Keratinocyte (primary cell): ENCODE measurements at regions not wholly inside any gene's neighbourhood (a gene's known extent, or its start where the extent isn't known, plus 50 kb on each side); places are given as distances from the start of the nearest gene placed in this dataset.

ENCODE experiments used
- DNase-seq: peaks from one replicate; pipeline ENCODE4 v3.0.0-alpha.2; 2011; ENCODE audit warnings: low read depth, missing footprints, low spot score
- FAIRE-seq: peaks from 2 replicates; lab custom pipeline; 2011; peaks lifted over from hg19 to GRCh38; lab: Jason Lieb, UNC
- H2AFZ ChIP-seq: 2 replicates; pipeline ENCODE4 v1.6.0; 2012; ENCODE audit warnings: low read length, control low read depth, inconsistent platforms; ENCODE audit not compliant: control insufficient read depth
- H3K27ac ChIP-seq: 2 replicates; pipeline ENCODE4 v1.5.1; 2011; ENCODE audit warnings: low read length; ENCODE audit not compliant: control insufficient read depth, insufficient read depth
- H3K27me3 ChIP-seq: 3 replicates; pipeline ENCODE4 v1.6.0; 2011; ENCODE audit warnings: low read length; ENCODE audit not compliant: control insufficient read depth, insufficient read depth; ENCODE audit errors: extremely low read depth
- H3K36me3 ChIP-seq, 2 experiments: 2 replicates in 1 of 2; 3 replicates in 1 of 2; pipeline ENCODE4 v1.5.1; 2011; ENCODE audit warnings: low read length in 2 of 2, mild to moderate bottlenecking in 1 of 2; ENCODE audit not compliant: control insufficient read depth in 2 of 2, insufficient read depth in 2 of 2; ENCODE audit errors: extremely low read depth in 1 of 2
- H3K4me1 ChIP-seq: 3 replicates; pipeline ENCODE4 v1.5.1; 2011; ENCODE audit warnings: low read length; ENCODE audit not compliant: control insufficient read depth, insufficient read depth; ENCODE audit errors: extremely low read depth
- H3K4me2 ChIP-seq: 3 replicates; pipeline ENCODE4 v1.6.0; 2011; ENCODE audit warnings: low read depth, low read length; ENCODE audit not compliant: control insufficient read depth, insufficient read depth; ENCODE audit errors: extremely low read depth
- H3K4me3 ChIP-seq, 3 experiments: fragments of 200-600 bp in 1 of 3; sonication (generic) in 1 of 3; 2 replicates in 2 of 3; 3 replicates in 1 of 3; pipeline ENCODE4 v1.5.1; 2011 to 2016; ENCODE audit warnings: low read length in 3 of 3, mild to moderate bottlenecking in 3 of 3, control low read depth in 2 of 3, inconsistent platforms in 1 of 3, low read depth in 1 of 3, mixed read lengths in 1 of 3, mixed run types in 1 of 3, moderate library complexity in 1 of 3; ENCODE audit not compliant: control insufficient read depth in 2 of 3, insufficient read depth in 2 of 3; ENCODE audit errors: extremely low read depth in 1 of 3
- H3K79me2 ChIP-seq: 2 replicates; pipeline ENCODE4 v1.6.0; 2012; ENCODE audit warnings: low read length; ENCODE audit not compliant: control insufficient read depth, insufficient read depth
- H3K9ac ChIP-seq: 3 replicates; pipeline ENCODE4 v1.6.0; 2011; ENCODE audit warnings: low read length; ENCODE audit not compliant: control insufficient read depth, insufficient read depth; ENCODE audit errors: extremely low read depth
- H3K9me1 ChIP-seq: 3 replicates; pipeline ENCODE4 v1.6.0; 2011; ENCODE audit warnings: low read length; ENCODE audit not compliant: control insufficient read depth, insufficient read depth; ENCODE audit errors: extremely low read depth
- H3K9me3 ChIP-seq: 2 replicates; pipeline ENCODE4 v1.5.1; 2012; ENCODE audit warnings: low read depth, low read length; ENCODE audit not compliant: control insufficient read depth
- H4K20me1 ChIP-seq: 3 replicates; pipeline ENCODE4 v1.6.0; 2011; ENCODE audit warnings: low read length; ENCODE audit not compliant: control insufficient read depth, insufficient read depth; ENCODE audit errors: extremely low read depth
- EZH2 ChIP-seq: IDR thresholded peaks from one replicate; pipeline ENCODE4 v1.6.1; 2012; ENCODE audit warnings: inconsistent platforms, mild to moderate bottlenecking, low read length, moderate library complexity
- dilution Hi-C: fragments of 300-500 bp; cut with MboI; formaldehyde crosslinking; loops from one replicate; pipeline ENCODE4 v1.7.0; 2020; ENCODE audit warnings: low sequenced_read_pairs; ENCODE audit not compliant: extremely low pct_ligation_motif_present
- TF ChIP-seq, protein P1 (sequence below), 3 experiments: IDR thresholded peaks in 1 of 3; conservative IDR thresholded peaks in 1 of 3; optimal IDR thresholded peaks in 1 of 3; 2 replicates in 2 of 3; 3 replicates in 1 of 3; pipeline versions ENCODE3 to v1.5.1; 2011; ENCODE audit warnings: low read length in 3 of 3, mild to moderate bottlenecking in 3 of 3, moderate library complexity in 2 of 3, control low read depth in 1 of 3, inconsistent platforms in 1 of 3; ENCODE audit not compliant: insufficient read depth in 2 of 3; ENCODE audit errors: extremely low read depth in 1 of 3

DNA sequence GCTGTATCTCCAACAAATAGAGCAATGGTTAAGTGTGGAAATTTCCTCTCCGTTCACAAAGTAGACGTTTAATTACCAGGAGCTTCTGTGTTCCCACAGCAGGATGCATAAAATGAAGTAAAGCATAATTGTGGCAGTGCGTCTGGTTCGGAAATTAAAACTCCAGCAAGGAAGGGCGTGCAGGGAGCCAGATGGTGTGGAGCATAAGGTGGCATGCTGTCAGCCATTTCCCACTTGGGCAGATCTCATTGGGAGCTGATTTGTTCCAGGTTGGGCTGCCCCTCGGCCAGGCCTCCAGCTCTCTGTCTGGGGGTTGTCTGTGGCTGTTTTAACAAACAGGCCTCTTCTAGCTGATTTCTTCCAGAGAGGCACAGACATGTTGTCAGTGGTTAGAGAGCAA is 182.1 kb upstream of the CLNK start:
- no peaks in the 10 kb centered on the region for H3K79me2 ChIP-seq
- no peak overlapping the region for H3K27ac ChIP-seq
- no peaks in the 10 kb centered on the region for H3K27me3 ChIP-seq
- FAIRE-seq = no peak
- H3K9me1 ChIP-seq = no peaks in the 10 kb centered on the region
- no peaks in the 10 kb centered on the region for H3K4me1 ChIP-seq
- no peaks in the 10 kb centered on the region for H3K36me3 ChIP-seq
- H3K9ac ChIP-seq = no peak overlapping the region
- dilution Hi-C loops = no loop called here
- no peak overlapping the region for H3K4me2 ChIP-seq
- no peak overlapping the region for H2AFZ ChIP-seq
- H4K20me1 ChIP-seq = no peaks in the 10 kb centered on the region
- no peaks in the 10 kb centered on the region for H3K9me3 ChIP-seq
- DNase-seq = no peak
- no peak overlapping the region for H3K4me3 ChIP-seq
- no peak for TF ChIP-seq EZH2

DNA sequence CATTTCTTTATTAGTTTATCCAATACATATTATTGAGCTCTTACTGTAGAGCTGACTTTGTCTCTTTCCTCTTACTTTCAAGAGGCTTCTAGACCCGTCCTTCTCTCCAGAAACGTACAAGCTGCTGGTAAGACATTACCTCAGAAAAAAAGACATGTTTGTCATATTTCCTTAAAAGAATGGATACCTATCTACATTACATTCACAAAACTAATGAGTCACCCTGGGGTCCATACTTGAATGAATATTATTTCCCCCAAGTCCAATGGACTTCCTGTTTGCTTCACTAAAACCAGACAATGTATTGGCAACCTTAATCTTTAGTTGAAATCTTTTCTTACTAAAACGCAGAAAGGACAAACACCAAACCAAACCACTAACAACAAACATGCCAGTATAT is 176.5 kb upstream of the CLNK start:
- DNase-seq (no peak), FAIRE-seq (no peak)
- Histone ChIP-seq H4K20me1 (no peaks in the 10 kb centered on the region), H3K27me3 (no peaks in the 10 kb centered on the region), H3K9ac (no peak overlapping the region), H3K9me3 (no peaks in the 10 kb centered on the region), H3K4me1 (no peaks in the 10 kb centered on the region), H3K36me3 (no peaks in the 10 kb centered on the region), H3K4me2 (no peak overlapping the region), H3K4me3 (no peak overlapping the region), H3K27ac (no peak overlapping the region), H3K9me1 (no peaks in the 10 kb centered on the region), H2AFZ (no peak overlapping the region), H3K79me2 (no peaks in the 10 kb centered on the region)
- dilution Hi-C loops = no loop called here
- TF ChIP-seq, protein P1, sequence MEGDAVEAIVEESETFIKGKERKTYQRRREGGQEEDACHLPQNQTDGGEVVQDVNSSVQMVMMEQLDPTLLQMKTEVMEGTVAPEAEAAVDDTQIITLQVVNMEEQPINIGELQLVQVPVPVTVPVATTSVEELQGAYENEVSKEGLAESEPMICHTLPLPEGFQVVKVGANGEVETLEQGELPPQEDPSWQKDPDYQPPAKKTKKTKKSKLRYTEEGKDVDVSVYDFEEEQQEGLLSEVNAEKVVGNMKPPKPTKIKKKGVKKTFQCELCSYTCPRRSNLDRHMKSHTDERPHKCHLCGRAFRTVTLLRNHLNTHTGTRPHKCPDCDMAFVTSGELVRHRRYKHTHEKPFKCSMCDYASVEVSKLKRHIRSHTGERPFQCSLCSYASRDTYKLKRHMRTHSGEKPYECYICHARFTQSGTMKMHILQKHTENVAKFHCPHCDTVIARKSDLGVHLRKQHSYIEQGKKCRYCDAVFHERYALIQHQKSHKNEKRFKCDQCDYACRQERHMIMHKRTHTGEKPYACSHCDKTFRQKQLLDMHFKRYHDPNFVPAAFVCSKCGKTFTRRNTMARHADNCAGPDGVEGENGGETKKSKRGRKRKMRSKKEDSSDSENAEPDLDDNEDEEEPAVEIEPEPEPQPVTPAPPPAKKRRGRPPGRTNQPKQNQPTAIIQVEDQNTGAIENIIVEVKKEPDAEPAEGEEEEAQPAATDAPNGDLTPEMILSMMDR (optimal IDR thresholded peaks at IDR 0.05 in 1 of 3, IDR thresholded peaks at IDR 0.05 in 1 of 3, conservative IDR thresholded peaks at IDR 0.05 in 1 of 3; ENCODE audit: extremely low read depth in 1 of 3, insufficient read depth in 2 of 3, low read length in 3 of 3) = no peak
- TF ChIP-seq EZH2 = no peak

DNA sequence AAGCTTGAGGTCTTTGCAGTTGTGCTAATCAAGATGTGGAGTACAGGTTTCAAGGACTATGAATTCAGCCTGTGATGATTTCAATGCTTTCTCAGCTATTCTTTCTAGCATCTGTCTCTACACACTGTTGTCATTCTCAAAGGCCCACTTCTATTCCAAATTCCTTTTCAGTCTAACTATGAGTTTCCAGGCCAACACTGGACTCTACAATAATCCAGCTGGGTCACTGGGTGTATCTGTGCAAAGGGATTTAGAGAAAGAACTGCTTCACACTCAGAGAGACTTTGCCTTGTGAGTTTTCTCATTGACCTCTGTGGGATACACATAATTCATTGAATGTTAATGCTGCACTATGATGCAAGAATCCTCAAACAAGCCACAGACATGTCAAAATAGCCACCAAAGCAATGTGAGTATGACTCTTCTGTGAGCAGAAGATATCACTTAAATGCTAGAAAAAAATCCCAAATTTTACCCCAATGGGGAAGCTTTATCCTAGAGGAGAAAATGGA is 171.8 kb upstream of the CLNK start:
- no peaks in the 10 kb centered on the region for H3K36me3 ChIP-seq
- DNase-seq (no peak), FAIRE-seq (no peak)
- H3K27ac ChIP-seq = no peak overlapping the region
- dilution Hi-C loops = no loop called here
- H3K9me1 ChIP-seq = no peaks in the 10 kb centered on the region
- H2AFZ ChIP-seq = no peak overlapping the region
- no peaks in the 10 kb centered on the region for H3K4me1 ChIP-seq
- no peak overlapping the region for H3K4me3 ChIP-seq
- no peaks in the 10 kb centered on the region for H3K27me3 ChIP-seq
- no peaks in the 10 kb centered on the region for H3K79me2 ChIP-seq
- no peaks in the 10 kb centered on the region for H4K20me1 ChIP-seq
- H3K9ac ChIP-seq = no peak overlapping the region
- H3K4me2 ChIP-seq = no peak overlapping the region
- no peak for TF ChIP-seq EZH2
- TF ChIP-seq, protein P1 (optimal IDR thresholded peaks at IDR 0.05 in 1 of 3, IDR thresholded peaks at IDR 0.05 in 1 of 3, conservative IDR thresholded peaks at IDR 0.05 in 1 of 3; ENCODE audit: extremely low read depth in 1 of 3, insufficient read depth in 2 of 3, low read length in 3 of 3) = no peak
- no peaks in the 10 kb centered on the region for H3K9me3 ChIP-seq
